Ovary (tissue), 3 donors: ENCODE measurements at regions not wholly inside any gene's neighbourhood (a gene's known extent, or its start where the extent isn't known, plus 50 kb on each side); places are given as distances from the start of the nearest gene placed in this dataset.

Source experiments
- CTCF ChIP-seq, 3 donors: fragments of 450-650 bp in 2 of 3; fragments of 200-600 bp in 1 of 3; IDR thresholded peaks; one replicate each; pipeline versions ENCODE4 v1.5.1 to v1.8.0; 2016 to 2022; ENCODE audit warnings: antibody characterized with exemption in 3 of 3, mild to moderate bottlenecking in 1 of 3
- EP300 ChIP-seq: sonication (generic); formaldehyde crosslinking; IDR thresholded peaks from one replicate; pipeline ENCODE4 v1.6.1; 2017; ENCODE audit warnings: antibody characterized with exemption
- POLR2A ChIP-seq: fragments of 450-650 bp; IDR thresholded peaks from one replicate; pipeline ENCODE4 v1.6.1; 2017; ENCODE audit warnings: antibody characterized with exemption, mild to moderate bottlenecking, moderate library complexity
- donor health status: DM: no; HTN: no; CAD: no.

- TF ChIP-seq CTCF (IDR thresholded peaks at IDR 0.05) (no peak), POLR2A (no peak), EP300 (no peak)
These were observed 109.3 kb upstream of the AFDN start for GRCh38 chr6:167717455-167717854.
